ENCODE measurements at regions not wholly inside any gene's neighbourhood (a gene's known extent, or its start where the extent isn't known, plus 50 kb on each side); places are given as distances from the start of the nearest gene placed in this dataset.

GRCh38 chr2:66721776-66722175 is 286.9 kb downstream of the MEIS1 start:
- no peak for DNase-seq (ENCODE audit: low spot score)

- peak; percentile 18 for DNase-seq (ENCODE audit: low spot score)
Observed at GRCh38 chr2:66724241-66724640, 289.3 kb downstream of the MEIS1 start.

- peak; percentile 9 for DNase-seq (ENCODE audit: low spot score)
Observed at GRCh38 chr2:66729416-66730330, 294.7 kb downstream of the MEIS1 start.

- DNase-seq (ENCODE audit: low spot score) = no peak
Observed at GRCh38 chr2:66730441-66730840, 295.5 kb downstream of the MEIS1 start.

DNA sequence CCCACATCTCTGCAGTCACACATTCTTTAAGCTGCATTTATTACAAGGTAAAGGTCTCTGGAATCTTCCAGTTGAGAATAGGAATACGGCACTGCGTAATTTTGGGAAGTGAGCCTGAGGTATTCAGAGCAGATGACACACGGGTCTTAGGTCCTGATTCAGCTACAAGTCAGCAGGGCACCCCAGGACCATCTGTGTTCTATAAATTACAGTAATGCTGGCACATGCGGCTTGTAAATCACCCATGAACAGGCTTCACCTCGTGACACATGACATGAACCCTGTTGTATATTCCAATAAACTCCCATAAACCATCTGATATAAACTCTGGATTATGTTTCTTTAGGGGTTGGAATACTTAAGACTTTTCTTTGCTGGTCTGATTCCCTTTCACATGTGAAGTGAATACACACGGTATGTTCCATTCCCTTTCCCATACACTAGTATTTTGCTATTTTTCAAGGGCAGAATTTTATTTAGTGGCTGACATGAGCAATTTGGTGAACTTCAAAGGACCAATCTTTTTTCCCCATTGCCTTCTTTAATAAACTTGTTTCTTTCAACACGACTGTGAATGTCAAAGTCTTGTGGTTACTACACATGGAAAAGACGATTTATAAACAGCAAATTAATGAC is 298.6 kb downstream of the MEIS1 start:
- no peak for DNase-seq (ENCODE audit: low spot score)

GRCh38 chr2:66748939-66749338 is 314.0 kb downstream of the MEIS1 start:
- DNase-seq (ENCODE audit: low spot score) = no peak

DNA sequence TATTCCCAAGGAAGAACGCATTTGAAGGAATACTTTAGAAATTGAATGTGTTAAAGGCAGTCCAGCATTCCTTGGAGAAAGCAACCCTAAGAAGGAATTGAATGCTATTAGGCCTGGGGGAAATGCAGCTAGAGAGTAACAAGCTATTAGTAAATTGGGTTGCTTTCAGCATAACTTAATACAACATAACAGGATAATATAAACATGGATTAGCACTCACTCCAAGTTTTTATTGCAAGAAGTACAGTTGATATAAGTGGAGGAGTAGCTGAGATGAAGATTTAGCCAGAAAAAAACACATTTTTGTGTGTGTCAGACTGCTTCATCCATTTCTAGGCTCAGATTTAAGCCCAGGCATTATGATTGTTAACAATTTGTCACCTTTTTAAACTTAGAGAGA is 314.6 kb downstream of the MEIS1 start:
- no peak for DNase-seq (ENCODE audit: low spot score)

- DNase-seq (ENCODE audit: low spot score) = no peak
Observed at GRCh38 chr2:66753257-66753656, 318.3 kb downstream of the MEIS1 start.

DNA sequence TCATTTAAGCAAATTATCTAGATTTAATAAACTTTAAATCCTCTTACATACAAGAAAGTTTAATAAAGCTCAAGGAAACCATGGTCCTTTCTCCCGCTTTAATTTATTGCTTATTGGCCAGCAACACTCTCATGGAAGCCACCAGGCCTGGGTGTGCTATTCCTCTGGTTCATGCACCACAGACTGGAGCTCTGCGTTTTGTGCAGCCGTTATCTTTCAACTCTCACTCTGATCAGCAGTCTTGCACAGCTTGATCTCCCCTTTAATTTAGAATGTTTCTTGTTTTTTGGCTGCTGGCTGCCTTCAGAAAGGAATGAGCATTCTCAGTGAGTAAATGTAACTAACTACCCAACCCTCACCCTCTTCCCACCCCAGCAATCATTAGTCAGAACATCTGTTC is 318.7 kb downstream of the MEIS1 start:
- DNase-seq (ENCODE audit: low spot score) = no peak

DNA sequence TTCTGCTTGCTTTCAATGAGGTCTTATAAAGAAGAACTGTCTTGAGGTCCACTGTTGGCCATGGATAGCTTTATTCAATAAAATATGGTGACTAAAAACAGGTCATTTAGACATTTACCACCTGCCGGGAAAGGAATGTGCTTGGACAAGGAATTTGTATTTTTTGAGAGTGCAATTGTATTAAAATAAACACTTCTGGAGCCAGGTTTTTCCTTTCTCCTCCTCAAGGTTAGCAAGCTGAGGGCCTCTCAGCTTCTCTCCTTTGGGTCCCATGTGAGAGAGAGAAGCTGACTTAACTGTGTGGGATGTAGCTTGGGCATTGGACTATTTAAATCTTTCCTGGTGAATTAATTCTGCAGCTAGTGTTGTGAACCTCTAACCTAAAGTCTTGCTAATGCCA is 321.0 kb downstream of the MEIS1 start:
- no peak for DNase-seq (ENCODE audit: low spot score)

DNA sequence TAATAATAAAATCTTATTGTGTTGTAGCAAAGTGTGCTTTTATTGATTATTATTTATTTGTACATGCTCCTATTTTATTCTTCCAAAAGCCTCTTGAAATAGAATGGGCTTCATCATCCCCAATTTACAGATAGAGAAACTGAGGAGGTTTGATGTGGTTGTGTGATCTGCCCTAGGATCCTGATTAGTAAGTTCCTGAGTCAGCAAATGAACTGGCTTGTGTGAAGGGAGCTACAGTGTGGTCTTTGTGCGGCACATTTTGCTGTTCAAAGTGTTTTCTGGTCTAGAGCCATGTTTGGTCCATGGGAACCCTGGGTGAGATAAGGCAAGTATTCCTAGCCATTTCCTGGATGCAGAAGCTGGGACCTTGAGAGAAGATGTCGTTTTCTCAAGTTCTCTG is 326.9 kb downstream of the MEIS1 start:
- no peak for DNase-seq (ENCODE audit: low spot score)

- DNase-seq (ENCODE audit: low spot score) = no peak
Observed at GRCh38 chr2:66762761-66763160, 327.8 kb downstream of the MEIS1 start.

DNA sequence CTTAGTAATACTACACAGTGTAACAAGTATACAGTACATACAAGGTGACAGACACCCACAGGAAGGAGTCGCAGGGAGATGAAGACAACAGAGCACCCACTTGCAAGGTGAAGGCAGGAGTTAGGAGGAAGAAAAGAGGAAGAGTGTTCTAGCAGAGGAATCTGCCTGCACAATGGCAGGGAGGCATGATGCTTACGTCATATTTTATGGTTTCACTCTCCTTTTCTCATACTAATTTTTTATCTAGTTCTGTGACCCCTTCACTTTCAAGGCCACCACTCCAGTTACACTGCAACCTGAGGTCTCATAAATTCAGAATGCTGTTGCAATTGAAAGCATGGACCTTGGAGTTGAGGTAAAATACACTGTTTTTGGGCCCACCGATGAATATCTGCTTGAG is 331.7 kb downstream of the MEIS1 start:
- no peak for DNase-seq (ENCODE audit: low spot score)

GRCh38 chr2:66771359-66771976 is 336.5 kb downstream of the MEIS1 start:
- peak; percentile 3 for DNase-seq (ENCODE audit: low spot score)

DNA sequence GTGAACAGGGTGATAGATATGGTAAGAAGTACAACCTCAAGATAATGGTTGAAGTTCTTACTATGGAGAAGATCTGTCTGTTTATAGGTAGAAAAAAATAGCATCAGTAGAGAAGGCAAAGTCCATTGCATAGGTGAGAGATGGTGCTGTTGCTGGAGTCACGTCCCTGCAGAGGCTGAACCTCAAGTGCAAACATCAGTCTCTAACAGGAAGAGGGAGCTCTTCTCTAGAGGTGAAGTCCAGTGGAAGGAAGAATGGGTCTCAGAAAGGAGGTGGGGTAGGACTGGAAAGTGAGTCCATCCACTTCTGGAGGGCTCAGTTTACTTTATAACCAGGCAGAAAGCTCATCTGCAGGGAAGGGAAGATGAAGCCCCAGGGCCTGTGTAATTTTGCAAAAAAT is 337.7 kb downstream of the MEIS1 start:
- no peak for DNase-seq (ENCODE audit: low spot score)

- DNase-seq (ENCODE audit: low spot score) = no peak
Observed at GRCh38 chr2:66775730-66776422, 341.0 kb downstream of the MEIS1 start.

DNA sequence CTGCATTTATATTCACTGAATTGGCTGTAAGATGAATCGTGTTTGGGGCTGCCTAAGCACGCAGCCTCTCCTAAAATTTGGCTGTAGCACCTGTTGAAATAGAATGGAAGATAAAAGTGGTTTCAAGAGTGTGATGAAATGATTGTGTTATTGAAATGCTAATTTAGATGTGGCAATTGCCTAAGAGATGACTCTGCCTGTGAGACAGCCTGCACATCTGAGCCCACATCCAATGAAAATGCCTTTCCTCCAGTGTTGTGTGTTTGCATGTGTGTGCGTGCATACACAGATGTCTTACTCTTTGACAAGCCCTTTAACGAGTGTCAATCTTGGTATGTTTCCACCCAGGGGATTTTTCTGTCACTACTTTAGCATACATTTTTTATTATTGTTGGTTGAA is 346.9 kb downstream of the MEIS1 start:
- DNase-seq (ENCODE audit: low spot score) = no peak

DNA sequence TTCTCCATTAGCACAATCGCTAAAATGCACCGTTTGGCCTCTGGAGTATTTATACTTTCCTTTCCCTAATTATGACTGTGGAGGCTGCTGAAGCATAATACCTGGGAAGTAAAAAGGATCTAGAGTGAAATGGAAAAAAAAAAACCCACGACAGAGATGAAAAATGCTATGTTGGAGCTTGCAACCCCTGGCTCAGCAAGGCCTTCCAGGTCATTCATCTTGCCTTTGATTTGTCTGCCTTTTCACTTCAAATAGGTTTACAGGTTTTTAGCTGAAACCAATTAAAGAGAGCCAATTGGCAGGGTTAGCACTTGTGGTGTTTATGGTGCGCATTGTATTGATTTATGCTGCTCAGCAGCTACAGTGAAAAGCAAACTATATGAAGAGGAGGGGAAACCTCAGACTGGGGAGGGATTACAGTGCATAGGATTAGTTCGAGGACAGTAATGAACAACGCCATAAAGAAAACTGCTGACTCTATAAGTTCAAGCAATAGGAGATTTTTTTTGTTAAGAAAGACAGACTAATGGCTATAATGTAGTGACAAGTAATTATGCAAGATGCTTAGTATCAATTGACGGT is 347.9 kb downstream of the MEIS1 start:
- DNase-seq (ENCODE audit: low spot score) = no peak

DNA sequence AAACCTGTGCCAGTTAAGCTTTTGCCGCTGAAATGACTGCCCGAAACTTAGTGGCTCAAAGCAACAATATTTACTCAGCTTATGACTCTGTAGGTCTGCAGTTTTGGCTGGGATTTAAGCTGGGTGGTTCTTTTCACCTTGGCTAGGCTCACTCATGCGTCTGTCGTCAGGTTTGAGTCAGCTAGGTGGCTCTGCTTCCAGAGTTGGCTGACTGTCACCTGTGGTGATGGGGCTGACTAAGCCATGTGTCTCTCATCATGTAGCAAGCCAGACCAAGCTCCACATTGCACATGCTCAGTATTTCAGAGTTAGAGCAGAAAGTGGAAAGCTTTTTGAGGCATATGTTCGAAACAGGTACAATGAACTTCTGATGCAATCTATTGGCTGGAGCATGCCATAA is 354.8 kb downstream of the MEIS1 start:
- no peak for DNase-seq (ENCODE audit: low spot score)

- peak; percentile 8 for DNase-seq (ENCODE audit: low spot score)
Observed at GRCh38 chr2:66790651-66791181, 355.8 kb downstream of the MEIS1 start.

DNA sequence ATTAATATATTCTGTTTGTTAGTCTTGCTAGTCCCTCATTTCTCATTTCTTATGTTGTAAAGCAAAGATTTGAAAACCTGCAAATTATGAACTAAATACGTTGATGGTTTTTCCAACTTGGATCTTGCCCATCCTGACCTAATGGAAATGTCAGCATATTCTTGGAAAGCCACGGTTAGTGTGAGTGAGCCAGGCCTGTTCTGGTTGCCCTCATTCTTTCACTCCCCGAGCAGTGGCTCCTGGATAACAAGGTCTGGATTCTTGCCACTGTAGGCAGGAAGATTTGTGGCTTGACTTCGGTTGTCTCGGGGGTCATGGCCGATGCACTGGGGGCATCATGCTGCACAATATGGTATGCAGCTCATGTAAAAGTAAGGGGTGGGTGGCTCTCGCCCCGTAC is 359.1 kb downstream of the MEIS1 start:
- no peak for DNase-seq (ENCODE audit: low spot score)

- no peak for DNase-seq (ENCODE audit: low spot score)
Observed at GRCh38 chr2:66794551-66794950, 359.6 kb downstream of the MEIS1 start.

Measured in GM03348 (cell line).